LNCaP clone FGC (cell line): ENCODE measurements at regions not wholly inside any gene's neighbourhood (a gene's known extent, or its start where the extent isn't known, plus 50 kb on each side); places are given as distances from the start of the nearest gene placed in this dataset.
"Not testable (repeated sequence)": the region's sequence is repeated elsewhere in the genome, so short reads cannot be mapped to it uniquely, and the experiment has no call there.

Experiments used
- DNase-seq: peaks from one replicate; pipeline ENCODE4 v3.0.0-alpha.2; 2011; ENCODE audit warnings: low read depth
- H3K4me3 ChIP-seq: 2 replicates; pipeline ENCODE4 v1.5.1; 2011; ENCODE audit warnings: mild to moderate bottlenecking, low read depth, low read length, control low read depth
- CTCF ChIP-seq: IDR thresholded peaks from 2 replicates; pipeline ENCODE4 v1.5.1; 2012; ENCODE audit warnings: mild to moderate bottlenecking; ENCODE audit not compliant: control insufficient read depth, insufficient read depth; ENCODE audit errors: extremely low read depth

- DNase-seq: no peak
- no peak for TF ChIP-seq CTCF
- no peak overlapping the region for H3K4me3 ChIP-seq
Measured at GRCh38 chr2:236830926-236831325, 254.8 kb upstream of the COPS8 start.

GRCh38 chr2:236831698-236832097 lies 254.0 kb upstream of the COPS8 start:
- TF ChIP-seq CTCF: no peak
- DNase-seq: no peak
- no peak overlapping the region for H3K4me3 ChIP-seq

- no peak for DNase-seq
- H3K4me3 ChIP-seq: no peak overlapping the region
- TF ChIP-seq CTCF: no peak
Measured at GRCh38 chr2:236833501-236834073, 252.1 kb upstream of the COPS8 start.

GRCh38 chr2:236834284-236834683 lies 251.4 kb upstream of the COPS8 start:
- TF ChIP-seq CTCF: no peak
- no peak overlapping the region for H3K4me3 ChIP-seq
- no peak for DNase-seq

GRCh38 chr2:236835307-236836024 lies 250.2 kb upstream of the COPS8 start:
- DNase-seq: no peak
- TF ChIP-seq CTCF: no peak
- no peak overlapping the region for H3K4me3 ChIP-seq

- H3K4me3 ChIP-seq, DNase-seq: not testable (repeated sequence)
Measured at GRCh38 chr2:236836028-236836427, 249.7 kb upstream of the COPS8 start.

GRCh38 chr2:236840215-236840614 lies 245.5 kb upstream of the COPS8 start:
- no peak overlapping the region for H3K4me3 ChIP-seq
- DNase-seq: no peak
- no peak for TF ChIP-seq CTCF
